ENCODE measurements at regions not wholly inside any gene's neighbourhood (a gene's known extent, or its start where the extent isn't known, plus 50 kb on each side); places are given as distances from the start of the nearest gene placed in this dataset.

- no peak overlapping the region for H3K27ac Mint-ChIP-seq
- H3K36me3 Mint-ChIP-seq, result no peaks in the 10 kb centered on the region
- no peak overlapping the region for H3K4me3 Mint-ChIP-seq
- no peaks in the 10 kb centered on the region for H3K4me1 Mint-ChIP-seq
- peaks cover 2% of the 10 kb centered on the region for H3K9me3 Mint-ChIP-seq
- H3K27me3 Mint-ChIP-seq, result no peaks in the 10 kb centered on the region
- DNase-seq, result no peak
These were observed 98.0 kb downstream of the ERMARD start for GRCh38 chr6:169849396-169849795.

- Mint-ChIP-seq H3K4me1 (no peaks in the 10 kb centered on the region), H3K27me3 (no peaks in the 10 kb centered on the region), H3K9me3 (peaks cover 2% of the 10 kb centered on the region), H3K27ac (no peak overlapping the region), H3K36me3 (no peaks in the 10 kb centered on the region), H3K4me3 (no peak overlapping the region)
- no peak for DNase-seq
These were observed 97.5 kb downstream of the ERMARD start for GRCh38 chr6:169848946-169849345.

- Mint-ChIP-seq H3K27me3 (no peaks in the 10 kb centered on the region), H3K36me3 (no peaks in the 10 kb centered on the region), H3K4me3 (no peak overlapping the region), H3K4me1 (no peaks in the 10 kb centered on the region), H3K9me3 (peaks cover under 1% of the 10 kb centered on the region), H3K27ac (no peak overlapping the region)
- DNase-seq, result no peak
These were observed 96.5 kb downstream of the ERMARD start for GRCh38 chr6:169847901-169848311.

- no peak for DNase-seq
- Mint-ChIP-seq H3K4me1 (no peaks in the 10 kb centered on the region), H3K9me3 (no peaks in the 10 kb centered on the region), H3K27ac (no peak overlapping the region), H3K36me3 (no peaks in the 10 kb centered on the region), H3K4me3 (no peak overlapping the region), H3K27me3 (no peaks in the 10 kb centered on the region)
These were observed 95.8 kb downstream of the ERMARD start for GRCh38 chr6:169847141-169847674.

GRCh38 chr6:169846286-169847056, 95.0 kb downstream of the ERMARD start:
- H3K9me3 Mint-ChIP-seq, result no peaks in the 10 kb centered on the region
- H3K36me3 Mint-ChIP-seq, result no peaks in the 10 kb centered on the region
- H3K4me1 Mint-ChIP-seq, result no peaks in the 10 kb centered on the region
- no peak for DNase-seq
- no peak overlapping the region for H3K4me3 Mint-ChIP-seq
- H3K27ac Mint-ChIP-seq, result no peak overlapping the region
- no peaks in the 10 kb centered on the region for H3K27me3 Mint-ChIP-seq

GRCh38 chr6:169845426-169846285, 94.2 kb downstream of the ERMARD start:
- Mint-ChIP-seq H3K36me3 (no peaks in the 10 kb centered on the region), H3K27me3 (no peaks in the 10 kb centered on the region), H3K4me1 (no peaks in the 10 kb centered on the region), H3K9me3 (no peaks in the 10 kb centered on the region), H3K27ac (no peak overlapping the region), H3K4me3 (no peak overlapping the region)
- no peak for DNase-seq

GRCh38 chr6:169844946-169845345, 93.5 kb downstream of the ERMARD start:
- H3K36me3 Mint-ChIP-seq, result no peaks in the 10 kb centered on the region
- H3K9me3 Mint-ChIP-seq, result no peaks in the 10 kb centered on the region
- H3K27me3 Mint-ChIP-seq, result no peaks in the 10 kb centered on the region
- no peaks in the 10 kb centered on the region for H3K4me1 Mint-ChIP-seq
- H3K4me3 Mint-ChIP-seq, result no peak overlapping the region
- H3K27ac Mint-ChIP-seq, result no peak overlapping the region
- no peak for DNase-seq

GRCh38 chr6:169843991-169844390, 92.6 kb downstream of the ERMARD start:
- no peaks in the 10 kb centered on the region for H3K36me3 Mint-ChIP-seq

GRCh38 chr6:169843110-169843509, 91.7 kb downstream of the ERMARD start:
- no peak for DNase-seq
- Mint-ChIP-seq H3K27me3 (no peaks in the 10 kb centered on the region), H3K9me3 (no peaks in the 10 kb centered on the region), H3K27ac (no peak overlapping the region), H3K4me3 (no peak overlapping the region), H3K36me3 (no peaks in the 10 kb centered on the region), H3K4me1 (no peaks in the 10 kb centered on the region)

More at GRCh38 chr6:169843991-169844390, 92.6 kb downstream of the ERMARD start:
- H3K27ac Mint-ChIP-seq, result no peak overlapping the region
- H3K4me3 Mint-ChIP-seq, result no peak overlapping the region
- no peak for DNase-seq
- H3K4me1 Mint-ChIP-seq, result no peaks in the 10 kb centered on the region
- H3K27me3 Mint-ChIP-seq, result no peaks in the 10 kb centered on the region
- H3K9me3 Mint-ChIP-seq, result no peaks in the 10 kb centered on the region

GRCh38 chr6:169841907-169842606, 90.6 kb downstream of the ERMARD start:
- H3K27ac Mint-ChIP-seq, result no peak overlapping the region
- H3K4me3 Mint-ChIP-seq, result no peak overlapping the region
- no peak for DNase-seq
- H3K27me3 Mint-ChIP-seq, result no peaks in the 10 kb centered on the region
- no peaks in the 10 kb centered on the region for H3K9me3 Mint-ChIP-seq
- H3K36me3 Mint-ChIP-seq, result no peaks in the 10 kb centered on the region
- H3K4me1 Mint-ChIP-seq, result no peaks in the 10 kb centered on the region

- no peaks in the 10 kb centered on the region for H3K4me1 Mint-ChIP-seq
- no peak overlapping the region for H3K4me3 Mint-ChIP-seq
- no peaks in the 10 kb centered on the region for H3K36me3 Mint-ChIP-seq
- no peak for DNase-seq
- H3K27me3 Mint-ChIP-seq, result no peaks in the 10 kb centered on the region
- H3K9me3 Mint-ChIP-seq, result no peaks in the 10 kb centered on the region
- H3K27ac Mint-ChIP-seq, result no peak overlapping the region
These were observed 89.8 kb downstream of the ERMARD start for GRCh38 chr6:169841251-169841650.

- Mint-ChIP-seq H3K4me1 (no peaks in the 10 kb centered on the region), H3K27me3 (peaks cover 10% of the 10 kb centered on the region), H3K27ac (no peak overlapping the region), H3K9me3 (no peaks in the 10 kb centered on the region), H3K4me3 (no peak overlapping the region), H3K36me3 (no peaks in the 10 kb centered on the region)
- DNase-seq, result no peak
These were observed 88.6 kb downstream of the ERMARD start for GRCh38 chr6:169839898-169840631.

GRCh38 chr6:169839493-169839892, 88.1 kb downstream of the ERMARD start:
- Mint-ChIP-seq H3K27ac (no peak overlapping the region), H3K4me1 (no peaks in the 10 kb centered on the region), H3K4me3 (no peak overlapping the region), H3K27me3 (peaks cover 16% of the 10 kb centered on the region), H3K9me3 (no peaks in the 10 kb centered on the region), H3K36me3 (no peaks in the 10 kb centered on the region)
- no peak for DNase-seq

- no peak overlapping the region for H3K27ac Mint-ChIP-seq
- no peak for DNase-seq
- H3K4me3 Mint-ChIP-seq, result no peak overlapping the region
- H3K9me3 Mint-ChIP-seq, result no peaks in the 10 kb centered on the region
- H3K27me3 Mint-ChIP-seq, result peaks cover 19% of the 10 kb centered on the region
- no peaks in the 10 kb centered on the region for H3K36me3 Mint-ChIP-seq
- H3K4me1 Mint-ChIP-seq, result no peaks in the 10 kb centered on the region
These were observed 87.6 kb downstream of the ERMARD start for GRCh38 chr6:169839029-169839481.
